Esophagus muscularis mucosa (tissue), 4 donors: ENCODE measurements at regions not wholly inside any gene's neighbourhood (a gene's known extent, or its start where the extent isn't known, plus 50 kb on each side); places are given as distances from the start of the nearest gene placed in this dataset.

Experiments used
- CTCF ChIP-seq, 3 experiments: fragments of 200-600 bp in 2 of 3; fragments of 450-650 bp in 1 of 3; sonication (generic) in 2 of 3; IDR thresholded peaks; one replicate each; pipeline ENCODE4 v1.5.1; 2017 to 2019; ENCODE audit warnings: antibody characterized with exemption in 3 of 3, mild to moderate bottlenecking in 2 of 3, moderate library complexity in 1 of 3
- EP300 ChIP-seq: sonication (generic); formaldehyde crosslinking; IDR thresholded peaks from one replicate; pipeline ENCODE4 v1.6.1; 2017; ENCODE audit warnings: antibody characterized with exemption
- POLR2A ChIP-seq: fragments of 450-650 bp; IDR thresholded peaks from one replicate; pipeline ENCODE4 v1.6.1; 2017; ENCODE audit warnings: antibody characterized with exemption, moderate library complexity, mild to moderate bottlenecking, low read depth
- POLR2AphosphoS5 ChIP-seq, 2 donors: sonication (generic); formaldehyde crosslinking; IDR thresholded peaks; one replicate each; pipeline ENCODE4 v1.6.1; 2017; ENCODE audit warnings: antibody characterized with exemption in 2 of 2

DNA sequence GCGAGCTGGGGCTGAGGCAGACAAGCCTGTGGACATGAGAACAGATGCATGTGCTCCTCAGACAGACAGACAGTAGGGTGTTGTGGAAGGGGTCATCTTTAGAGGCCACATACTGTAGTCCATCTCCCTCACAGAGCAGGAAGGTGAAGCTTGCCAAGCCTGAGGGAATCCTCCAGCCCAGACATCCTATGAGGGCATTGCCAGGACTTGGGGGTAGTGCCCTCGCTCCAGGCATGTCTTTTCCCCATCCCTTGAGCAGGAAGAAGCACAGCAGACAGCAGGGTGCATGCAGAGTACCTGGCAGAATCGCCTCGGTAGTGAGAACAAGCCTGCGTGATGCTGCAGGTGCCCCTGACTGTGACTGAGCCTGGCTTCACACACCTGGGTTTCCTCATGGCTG is 66.5 kb upstream of the CLDN5 start:
- no peak for TF ChIP-seq EP300
- TF ChIP-seq CTCF (IDR thresholded peaks at IDR 0.05) = no peak
- no peak for TF ChIP-seq POLR2AphosphoS5 (IDR thresholded peaks at IDR 0.05)
- TF ChIP-seq POLR2A = no peak
